HT-29 (cell line): ENCODE measurements at regions not wholly inside any gene's neighbourhood (a gene's known extent, or its start where the extent isn't known, plus 50 kb on each side); places are given as distances from the start of the nearest gene placed in this dataset.

ENCODE experiments used
- DNase-seq: peaks from one replicate; pipeline ENCODE4 v3.0.0-alpha.2; 2015; ENCODE audit warnings: low spot score

GRCh38 chr5:167987490-167988280 is 303.8 kb upstream of the WWC1 start:
- DNase-seq, result no peak

GRCh38 chr5:167992868-167993267 is 298.6 kb upstream of the WWC1 start:
- DNase-seq, result no peak

DNA sequence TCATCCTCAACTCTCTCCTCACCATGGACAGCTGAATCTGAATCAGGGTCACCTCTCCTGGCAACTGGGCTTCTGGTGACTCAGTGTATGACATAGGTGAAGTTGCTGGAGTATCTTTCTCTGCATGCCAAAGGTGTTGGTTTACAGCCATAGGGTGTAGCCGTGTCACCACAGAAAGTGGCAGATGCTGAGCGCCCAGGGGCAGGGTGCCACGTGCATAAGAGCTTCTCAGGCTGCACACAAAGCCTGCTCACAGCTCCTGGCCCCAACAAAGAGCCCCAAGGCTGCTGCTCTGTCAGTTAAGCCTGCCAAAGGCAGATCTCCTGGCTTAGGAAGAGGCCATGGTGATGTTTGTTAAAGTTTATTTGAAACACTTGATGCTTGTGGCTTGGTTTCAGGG is 297.7 kb upstream of the WWC1 start:
- DNase-seq, result no peak

DNA sequence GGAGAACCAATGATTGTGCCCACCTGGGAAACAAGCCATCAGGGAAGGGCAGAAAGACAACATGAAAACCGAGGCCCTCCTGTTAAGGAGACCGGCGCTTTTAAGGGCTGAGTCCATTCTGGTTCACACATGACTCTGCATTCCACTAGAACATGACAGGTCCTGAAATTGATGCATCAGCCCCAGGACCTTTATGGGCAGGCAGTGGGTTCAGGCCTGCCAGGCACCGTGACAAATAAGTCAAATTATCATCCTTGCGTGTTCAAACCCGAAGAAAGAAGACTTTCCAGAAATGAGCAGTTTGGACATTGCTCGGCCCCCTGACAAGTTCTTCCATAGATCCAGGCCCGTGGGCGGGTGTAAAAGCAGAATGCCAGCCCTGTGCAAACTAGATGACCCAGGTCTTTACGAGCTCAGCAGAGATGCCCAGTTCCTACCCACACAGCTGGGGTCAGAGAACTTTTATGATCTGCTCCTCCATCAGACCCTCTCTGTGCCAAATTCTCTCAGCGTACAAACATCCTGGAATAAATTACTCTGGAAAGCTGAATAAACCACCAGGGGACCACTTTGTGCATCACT is 295.5 kb upstream of the WWC1 start:
- DNase-seq, result no peak

- DNase-seq, result no peak
Observed at GRCh38 chr5:167998148-167998767, 293.2 kb upstream of the WWC1 start.

DNA sequence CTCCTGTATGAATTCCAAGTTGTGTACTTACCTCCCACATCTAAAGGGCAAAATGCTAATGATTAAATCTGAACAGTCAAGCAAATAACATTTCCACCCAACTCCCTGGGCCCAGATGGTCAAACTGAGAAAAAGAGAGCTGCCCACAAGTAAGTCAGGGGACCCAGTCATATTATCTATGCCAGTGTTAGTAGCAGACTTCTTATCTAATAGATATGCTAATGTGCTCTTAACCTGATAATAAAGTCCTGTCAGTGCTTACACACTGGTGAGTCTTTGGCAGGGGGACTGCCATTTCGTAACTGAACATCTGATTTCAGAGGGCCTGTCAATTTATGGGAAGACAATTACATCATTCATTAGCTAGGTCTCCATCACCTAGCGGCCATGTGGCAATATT is 292.3 kb upstream of the WWC1 start:
- DNase-seq, result no peak

GRCh38 chr5:168001318-168001717 is 290.1 kb upstream of the WWC1 start:
- no peak for DNase-seq

DNA sequence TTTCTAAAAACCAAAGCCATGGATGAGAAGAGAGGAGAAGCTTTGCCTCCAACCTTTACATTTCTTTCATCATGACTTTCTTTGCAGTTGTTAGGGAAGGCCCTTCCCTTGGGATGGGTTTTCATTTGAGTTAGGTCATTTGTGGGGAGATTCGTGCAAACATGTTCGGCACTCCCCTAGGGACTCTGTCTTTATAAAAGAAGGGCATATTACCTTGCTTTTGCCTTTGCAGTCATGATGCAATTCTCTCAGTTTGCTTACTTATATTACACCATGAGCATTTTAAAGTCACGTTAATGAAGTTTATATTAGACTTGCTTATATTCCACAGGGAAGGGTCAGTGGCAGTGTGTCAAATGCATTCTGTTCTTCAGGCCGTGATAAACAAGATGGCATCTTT is 289.3 kb upstream of the WWC1 start:
- DNase-seq, result no peak

- no peak for DNase-seq
Observed at GRCh38 chr5:168005093-168005492, 286.4 kb upstream of the WWC1 start.

DNA sequence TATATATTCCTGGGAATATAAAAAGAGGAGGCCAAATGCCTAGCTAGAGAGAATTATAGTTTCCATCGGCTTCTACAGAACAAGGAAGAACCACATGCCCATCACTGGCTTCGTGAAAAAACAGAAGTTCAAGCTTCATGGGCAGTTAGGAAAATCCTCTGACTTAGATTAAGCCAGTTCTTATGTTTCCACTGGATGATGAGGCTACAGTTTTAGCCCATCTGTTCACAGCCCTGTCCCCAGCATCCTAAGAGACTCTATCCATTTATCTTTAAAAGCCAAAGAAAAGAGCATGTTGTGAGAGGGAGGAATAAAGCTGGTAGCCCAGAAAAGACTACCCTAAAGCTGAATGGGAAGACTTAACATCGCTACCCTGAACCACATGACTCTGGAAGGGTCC is 285.5 kb upstream of the WWC1 start:
- DNase-seq, result no peak

GRCh38 chr5:168006456-168007130 is 284.9 kb upstream of the WWC1 start:
- no peak for DNase-seq

DNA sequence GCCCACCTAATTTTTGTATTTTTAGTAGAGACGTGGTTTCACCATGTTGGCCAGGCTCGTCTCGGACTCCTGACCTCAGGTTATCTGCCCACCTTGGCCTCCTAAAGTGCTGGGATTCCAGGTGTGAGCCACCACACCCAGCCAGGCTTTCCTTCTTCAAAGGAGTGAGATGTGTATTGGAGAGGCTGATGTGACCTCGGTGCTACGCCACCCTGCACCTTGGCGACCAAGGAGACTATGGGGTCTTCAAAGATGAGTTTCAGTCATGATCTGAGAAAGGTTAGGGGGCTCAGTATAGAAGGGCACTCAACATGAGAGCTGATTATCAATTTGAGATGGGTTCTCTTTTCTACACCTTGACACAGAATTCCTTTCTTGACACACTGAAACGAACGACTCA is 284.2 kb upstream of the WWC1 start:
- no peak for DNase-seq

DNA sequence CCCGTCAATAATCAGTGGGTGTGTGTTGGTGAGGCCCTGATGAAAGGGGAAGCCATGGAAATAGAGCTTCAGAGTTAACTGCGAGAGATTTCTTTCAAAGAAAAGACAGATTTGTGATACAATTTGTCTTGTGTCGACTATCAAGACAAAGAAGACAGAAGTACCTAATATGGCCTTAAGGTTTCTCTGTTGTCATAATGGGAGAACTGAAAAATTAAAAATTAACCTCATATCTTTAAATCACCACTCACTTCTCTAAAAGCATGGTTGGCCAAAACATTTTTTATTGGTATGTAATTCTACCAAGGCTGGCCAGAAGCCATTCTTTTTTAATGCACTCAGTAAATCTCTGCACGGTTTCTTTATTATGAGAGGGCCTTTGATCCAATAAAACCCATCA is 282.9 kb upstream of the WWC1 start:
- DNase-seq, result no peak

DNA sequence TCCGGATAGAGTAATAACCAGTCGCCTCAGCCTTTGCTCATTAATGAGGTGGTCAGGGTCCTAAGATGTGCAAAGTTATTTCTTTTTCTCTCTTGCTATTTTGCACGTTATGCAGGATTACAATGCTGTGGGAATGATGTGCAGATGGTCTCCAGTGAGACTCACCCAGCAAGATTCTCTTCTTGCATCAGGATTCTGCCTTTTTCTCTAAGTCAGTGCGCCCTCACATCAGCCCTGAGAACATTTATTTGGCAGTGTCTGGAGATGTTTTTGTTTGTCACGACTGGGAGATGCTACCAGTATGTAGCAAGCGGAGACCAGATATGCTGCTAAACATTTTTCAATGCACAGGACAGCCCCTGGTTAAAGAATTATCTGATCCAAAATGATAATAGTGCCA is 280.3 kb upstream of the WWC1 start:
- DNase-seq, result no peak

DNA sequence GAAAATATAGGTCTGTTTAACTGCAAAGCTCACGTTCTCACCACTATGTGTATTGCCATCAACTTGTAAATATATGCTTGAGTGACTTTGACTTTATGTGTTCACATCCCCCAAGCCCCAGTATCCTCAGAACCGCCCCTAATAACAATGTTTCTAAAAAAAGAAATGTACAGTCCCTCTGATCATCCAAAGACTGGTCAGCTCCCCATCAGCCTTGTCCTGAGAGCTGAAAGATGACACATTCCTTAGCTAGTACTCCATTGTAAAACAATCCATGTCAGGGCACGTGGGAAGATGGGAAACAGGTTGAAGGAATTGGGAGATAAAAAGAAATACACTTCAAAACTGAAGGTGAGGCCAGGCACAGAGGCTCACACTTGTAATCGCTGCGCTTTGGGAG is 279.4 kb upstream of the WWC1 start:
- DNase-seq, result no peak

DNA sequence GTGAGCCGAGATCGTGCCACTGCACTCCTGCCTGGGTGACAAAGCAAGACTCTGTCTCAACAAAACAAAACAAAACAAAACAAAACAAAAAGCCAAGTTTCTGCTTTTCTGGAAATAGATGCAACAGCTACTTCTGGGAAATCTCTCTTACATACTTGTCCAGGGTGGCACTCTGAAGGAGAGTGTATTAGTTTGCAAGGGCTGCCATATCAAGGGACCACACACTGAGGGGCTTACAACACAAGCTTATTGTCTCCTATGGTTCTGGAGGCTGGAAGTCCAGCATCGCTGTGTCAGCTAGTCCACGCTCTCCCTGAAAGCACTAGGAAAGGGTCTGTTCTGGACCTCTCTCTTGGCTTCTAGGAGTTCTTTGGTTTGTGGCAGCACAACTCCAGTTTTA is 277.9 kb upstream of the WWC1 start:
- no peak for DNase-seq

- no peak for DNase-seq
Observed at GRCh38 chr5:168014433-168015123, 276.9 kb upstream of the WWC1 start.

DNA sequence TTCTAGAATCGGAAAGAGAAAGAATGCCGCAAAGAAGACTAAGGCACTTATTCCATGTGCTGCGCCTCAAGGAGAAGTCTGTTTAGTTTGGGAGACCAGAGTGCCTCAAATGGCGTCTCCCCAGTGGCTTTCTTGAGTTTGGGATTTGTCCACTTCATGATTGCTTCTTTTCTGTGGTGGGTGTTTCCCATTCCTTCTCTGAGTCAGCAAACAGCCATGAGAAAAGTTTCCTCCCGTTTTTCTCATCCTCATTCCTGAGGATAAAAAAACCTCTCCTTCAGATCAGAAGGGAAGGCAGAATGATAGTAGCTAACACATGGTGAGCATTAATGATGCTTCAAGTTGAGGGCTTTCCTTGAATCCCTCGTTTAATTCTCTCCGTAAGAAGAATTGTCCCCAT is 275.9 kb upstream of the WWC1 start:
- DNase-seq, result no peak

GRCh38 chr5:168017313-168017712 is 274.1 kb upstream of the WWC1 start:
- DNase-seq, result no peak

- DNase-seq, result no peak
Observed at GRCh38 chr5:168019143-168019542, 272.3 kb upstream of the WWC1 start.

DNA sequence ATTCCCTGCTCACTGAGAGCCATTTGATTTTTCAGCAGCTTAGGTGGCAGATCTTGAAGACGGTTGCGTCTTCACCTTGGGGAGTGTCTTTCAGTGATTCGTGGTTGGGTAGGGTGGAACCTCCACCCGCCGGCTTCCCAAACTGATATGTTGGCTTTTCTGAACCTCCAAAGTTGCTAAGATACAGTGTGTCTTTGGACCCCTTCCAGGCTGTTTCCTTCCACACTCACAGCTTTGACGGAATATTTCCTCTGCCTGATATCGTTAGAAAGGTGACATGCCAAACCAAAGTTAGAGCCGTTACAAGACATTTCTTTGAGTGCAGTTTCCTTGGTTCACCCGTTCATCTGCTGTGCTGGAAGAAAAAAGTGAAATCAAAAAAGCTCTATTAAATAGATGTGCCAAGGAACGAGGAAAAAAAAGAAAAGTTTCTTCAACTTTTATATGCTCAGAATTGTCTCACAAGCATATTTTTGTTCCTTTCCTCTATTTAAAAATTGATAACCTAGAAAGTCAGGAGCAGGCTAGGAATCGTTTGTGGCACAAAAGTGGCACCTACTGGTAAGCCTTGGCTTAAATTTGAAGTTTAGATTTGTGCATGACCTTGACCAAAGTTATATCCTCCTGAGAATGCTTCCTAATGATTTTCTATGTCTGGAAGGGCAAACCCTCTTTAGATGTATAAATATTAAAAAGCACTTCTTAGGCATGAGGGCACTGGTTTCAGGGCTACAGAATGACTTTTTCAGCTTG is 270.7 kb upstream of the WWC1 start:
- peak; percentile 6 for DNase-seq
